ENCODE measurements at regions not wholly inside any gene's neighbourhood (a gene's known extent, or its start where the extent isn't known, plus 50 kb on each side); places are given as distances from the start of the nearest gene placed in this dataset.

DNA sequence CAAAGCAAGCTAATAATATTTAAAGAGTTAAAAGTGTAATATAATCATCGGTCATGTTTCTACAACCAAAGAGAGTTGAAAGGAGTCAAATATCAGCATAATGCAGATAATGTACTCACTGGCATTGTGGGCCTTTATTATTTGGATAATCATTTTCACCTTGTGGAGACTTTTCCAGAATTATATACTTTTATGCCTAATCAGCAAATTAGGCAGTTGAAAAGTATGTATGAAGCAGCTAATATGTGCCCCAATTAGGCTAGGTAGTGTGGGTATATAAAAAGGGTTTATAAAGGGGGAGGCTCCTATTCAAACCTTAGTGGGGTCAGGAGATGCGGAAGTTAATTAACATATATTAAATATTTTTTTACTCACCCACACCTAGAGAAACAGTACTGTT lies 102.8 kb upstream of the HNRNPU start:
- Histone ChIP-seq H3K27me3 (ENCODE audit: control insufficient read depth, insufficient read depth, low read length) (no peaks in the 10 kb centered on the region), H3K36me3 (ENCODE audit: control insufficient read depth, insufficient read depth, low read length) (no peaks in the 10 kb centered on the region), H3K4me1 (ENCODE audit: control insufficient read depth, insufficient read depth, low read length) (peaks cover 27% of the 10 kb centered on the region), H3K9me3 (replicated peaks; ENCODE audit: control insufficient read depth, low read depth, low read length) (no peaks in the 10 kb centered on the region), H3K4me3 (ENCODE audit: low read length) (no peak overlapping the region), H3K27ac (ENCODE audit: low read length) (no peak overlapping the region)
- DNase-seq, result no peak
- WGBS (ENCODE audit: insufficient coverage), result no CpG with 5 or more reads among the region's 2 CpGs

DNA sequence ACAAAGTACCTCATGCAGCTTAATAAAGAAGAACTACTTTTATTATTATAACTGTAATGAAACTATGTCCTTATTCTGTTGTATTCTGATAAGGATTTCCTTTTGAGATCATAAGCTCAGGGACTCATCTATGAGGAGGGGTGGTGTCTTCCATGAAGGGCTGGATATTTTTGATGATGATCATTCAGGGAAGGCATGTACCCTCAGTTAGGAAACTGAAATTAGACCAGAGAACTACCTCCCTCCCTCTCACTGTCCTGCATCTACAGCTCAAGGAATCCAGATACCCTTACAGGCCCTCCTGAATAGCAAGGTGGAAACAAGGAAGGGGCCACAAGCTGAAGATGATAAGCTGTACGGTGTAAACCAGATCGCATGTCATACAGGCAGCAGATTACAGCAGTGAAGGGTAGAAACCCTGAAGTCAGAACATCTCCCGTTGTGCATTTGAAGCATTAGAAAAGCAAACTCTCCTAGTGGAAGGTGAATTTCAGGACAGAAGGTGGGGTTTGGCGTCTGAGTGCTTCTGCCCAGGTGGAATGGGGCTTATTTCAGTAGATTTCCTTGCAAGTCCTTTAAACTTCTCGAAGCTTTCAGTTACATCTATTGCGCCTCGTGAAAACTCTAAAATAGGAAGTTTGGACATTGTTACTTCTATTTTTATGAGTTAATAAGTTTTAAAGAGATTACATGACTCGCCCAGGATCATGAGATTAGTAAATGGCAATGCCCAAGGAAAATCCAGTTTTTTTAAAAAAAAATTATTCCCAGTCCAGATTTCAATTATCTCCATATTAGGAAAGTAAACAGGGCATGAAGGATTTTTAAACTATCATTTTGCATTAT lies 101.1 kb upstream of the HNRNPU start:
- no peaks in the 10 kb centered on the region for H3K27me3 ChIP-seq (ENCODE audit: control insufficient read depth, insufficient read depth, low read length)
- H3K27ac ChIP-seq (ENCODE audit: low read length), result peak overlapping the region; percentile 77
- WGBS (ENCODE audit: insufficient coverage), result 65% methylated on average over 3 of the region's 8 CpGs
- peak; percentile 54 for DNase-seq
- no peak overlapping the region for H3K4me3 ChIP-seq (ENCODE audit: low read length)
- no peaks in the 10 kb centered on the region for H3K36me3 ChIP-seq (ENCODE audit: control insufficient read depth, insufficient read depth, low read length)
- no peaks in the 10 kb centered on the region for H3K9me3 ChIP-seq (replicated peaks; ENCODE audit: control insufficient read depth, low read depth, low read length)
- H3K4me1 ChIP-seq (ENCODE audit: control insufficient read depth, insufficient read depth, low read length), result peaks cover 27% of the 10 kb centered on the region

DNA sequence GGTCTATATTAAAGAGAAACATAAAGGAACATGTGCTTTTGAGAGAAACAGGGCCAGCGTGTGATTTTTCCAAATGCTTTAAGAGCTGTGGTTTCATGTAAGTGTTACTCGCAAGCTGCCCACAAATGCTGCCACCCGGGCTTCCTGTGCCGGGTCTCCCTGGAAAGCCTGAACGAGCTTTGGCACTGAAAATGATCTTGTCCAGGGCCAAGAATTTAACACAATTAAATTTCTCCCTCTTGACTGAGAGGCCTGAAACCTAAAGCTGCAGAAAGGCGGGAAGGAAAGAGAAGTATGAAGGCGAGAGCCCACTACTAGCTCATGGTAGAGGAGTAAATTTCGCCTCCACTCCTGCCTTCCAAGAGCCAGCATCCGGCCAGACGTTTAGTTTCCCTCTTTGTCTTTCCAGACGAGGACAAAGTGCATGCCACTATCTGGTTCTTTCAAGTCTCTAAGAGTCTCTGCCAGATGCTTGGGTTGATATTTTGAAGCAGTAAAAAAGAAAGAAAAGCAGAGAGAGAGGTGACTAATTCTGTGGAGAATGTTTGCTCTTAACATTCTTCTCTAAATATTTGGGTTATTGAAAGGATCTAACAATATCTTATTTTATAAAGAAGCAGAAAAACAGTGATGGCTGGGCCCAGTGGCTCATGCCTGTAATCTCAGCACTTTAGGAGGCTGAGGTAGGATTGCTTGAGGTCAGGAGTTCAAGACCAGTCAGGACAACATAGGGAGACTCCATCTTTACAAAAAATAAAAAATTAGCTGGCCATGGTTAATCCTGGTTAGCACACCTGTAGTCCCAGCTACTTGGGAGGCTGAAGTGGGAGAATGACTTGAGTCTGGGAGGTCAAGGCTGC lies 100.0 kb upstream of the HNRNPU start:
- H3K4me1 ChIP-seq (ENCODE audit: control insufficient read depth, insufficient read depth, low read length), result peaks cover 27% of the 10 kb centered on the region
- H3K9me3 ChIP-seq (replicated peaks; ENCODE audit: control insufficient read depth, low read depth, low read length), result no peaks in the 10 kb centered on the region
- H3K27me3 ChIP-seq (ENCODE audit: control insufficient read depth, insufficient read depth, low read length), result no peaks in the 10 kb centered on the region
- H3K27ac ChIP-seq (ENCODE audit: low read length), result peak overlapping the region; percentile 69
- H3K36me3 ChIP-seq (ENCODE audit: control insufficient read depth, insufficient read depth, low read length), result no peaks in the 10 kb centered on the region
- WGBS (ENCODE audit: insufficient coverage), result 4% methylated on average over 4 of the region's 11 CpGs
- no peak overlapping the region for H3K4me3 ChIP-seq (ENCODE audit: low read length)
- peak; percentile 50 for DNase-seq

DNA sequence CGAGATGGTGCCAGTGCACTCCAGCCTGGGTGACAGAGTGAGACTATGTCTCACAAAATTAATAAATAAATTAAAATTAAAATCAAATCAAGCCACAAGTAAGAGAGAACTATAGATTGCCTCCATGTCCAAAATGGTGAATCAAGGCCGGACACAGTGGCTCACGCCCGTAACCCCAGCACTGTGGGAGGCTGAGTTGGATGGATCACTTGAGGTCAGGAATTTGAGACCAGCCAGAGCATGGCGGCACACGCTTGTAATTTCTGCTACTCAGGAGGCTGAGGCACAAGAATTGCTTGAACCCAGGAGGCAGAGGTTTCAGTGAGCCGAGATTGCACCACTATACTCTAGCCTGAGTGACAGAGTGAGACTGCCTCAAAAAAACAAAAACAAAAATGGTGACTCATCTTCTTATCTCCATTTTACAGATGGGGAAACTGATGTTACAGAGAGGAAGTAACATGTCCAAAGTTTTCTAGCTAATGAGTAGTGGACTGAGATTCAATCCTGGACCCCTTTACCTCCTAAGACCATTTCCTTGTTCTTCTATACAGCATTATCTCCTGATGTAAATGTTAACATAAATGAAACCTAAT lies 99.0 kb upstream of the HNRNPU start:
- no peak overlapping the region for H3K27ac ChIP-seq (ENCODE audit: low read length)
- WGBS (ENCODE audit: insufficient coverage), result 92% methylated on average over 2 of the region's 7 CpGs
- H3K36me3 ChIP-seq (ENCODE audit: control insufficient read depth, insufficient read depth, low read length), result no peaks in the 10 kb centered on the region
- no peak overlapping the region for H3K4me3 ChIP-seq (ENCODE audit: low read length)
- no peak for DNase-seq
- no peaks in the 10 kb centered on the region for H3K27me3 ChIP-seq (ENCODE audit: control insufficient read depth, insufficient read depth, low read length)
- H3K9me3 ChIP-seq (replicated peaks; ENCODE audit: control insufficient read depth, low read depth, low read length), result no peaks in the 10 kb centered on the region
- peaks cover 24% of the 10 kb centered on the region for H3K4me1 ChIP-seq (ENCODE audit: control insufficient read depth, insufficient read depth, low read length)

DNA sequence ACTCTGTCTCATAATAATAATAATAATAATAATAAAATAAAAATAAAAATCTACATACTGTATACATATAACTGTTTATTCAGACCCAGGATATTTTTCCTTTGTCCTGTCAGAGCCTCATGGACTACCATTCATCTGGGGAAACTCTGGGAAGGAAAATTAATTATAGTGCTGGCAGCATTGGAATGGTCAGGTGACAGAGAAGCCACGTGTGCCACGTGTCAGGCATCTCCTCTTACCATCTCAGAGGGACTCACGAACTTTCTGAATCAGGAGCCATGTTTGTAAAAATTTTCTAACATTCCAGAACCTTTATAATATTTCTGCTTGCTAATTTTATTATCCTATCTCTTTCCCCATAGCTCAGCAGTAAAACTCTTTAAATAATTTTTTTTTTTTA lies 97.8 kb upstream of the HNRNPU start:
- Histone ChIP-seq H3K27ac (ENCODE audit: low read length) (no peak overlapping the region), H3K27me3 (ENCODE audit: control insufficient read depth, insufficient read depth, low read length) (no peaks in the 10 kb centered on the region), H3K4me1 (ENCODE audit: control insufficient read depth, insufficient read depth, low read length) (peaks cover 22% of the 10 kb centered on the region), H3K9me3 (replicated peaks; ENCODE audit: control insufficient read depth, low read depth, low read length) (no peaks in the 10 kb centered on the region), H3K36me3 (ENCODE audit: control insufficient read depth, insufficient read depth, low read length) (no peaks in the 10 kb centered on the region), H3K4me3 (ENCODE audit: low read length) (no peak overlapping the region)
- DNase-seq, result peak; percentile 61
- WGBS (ENCODE audit: insufficient coverage), result 27% methylated on average over 2 of the region's 3 CpGs

DNA sequence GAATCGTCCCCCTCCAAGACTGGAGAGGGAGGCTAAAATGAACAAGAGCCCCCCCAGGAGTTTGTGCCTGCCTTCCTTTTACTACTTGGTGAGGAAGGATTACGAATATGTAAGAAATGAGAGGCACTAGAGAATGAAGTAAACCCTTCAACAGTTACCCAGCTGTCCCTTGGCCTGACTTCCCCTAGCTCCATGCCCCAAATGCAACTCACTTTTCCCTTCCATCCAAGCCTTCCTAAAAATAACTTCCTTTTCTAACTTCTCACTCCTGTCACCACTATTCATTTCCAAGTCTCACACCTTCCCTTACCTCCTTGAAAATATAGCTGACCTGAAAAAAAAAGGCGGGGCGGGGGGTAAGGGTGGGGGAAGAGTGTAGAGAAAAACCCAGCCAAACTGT lies 96.6 kb upstream of the HNRNPU start:
- Histone ChIP-seq H3K36me3 (ENCODE audit: control insufficient read depth, insufficient read depth, low read length) (no peaks in the 10 kb centered on the region), H3K27me3 (ENCODE audit: control insufficient read depth, insufficient read depth, low read length) (no peaks in the 10 kb centered on the region), H3K27ac (ENCODE audit: low read length) (no peak overlapping the region), H3K4me3 (ENCODE audit: low read length) (no peak overlapping the region), H3K4me1 (ENCODE audit: control insufficient read depth, insufficient read depth, low read length) (peaks cover 22% of the 10 kb centered on the region), H3K9me3 (replicated peaks; ENCODE audit: control insufficient read depth, low read depth, low read length) (no peaks in the 10 kb centered on the region)
- WGBS (ENCODE audit: insufficient coverage), result 60% methylated on average over 1 of the region's 4 CpGs
- no peak for DNase-seq

DNA sequence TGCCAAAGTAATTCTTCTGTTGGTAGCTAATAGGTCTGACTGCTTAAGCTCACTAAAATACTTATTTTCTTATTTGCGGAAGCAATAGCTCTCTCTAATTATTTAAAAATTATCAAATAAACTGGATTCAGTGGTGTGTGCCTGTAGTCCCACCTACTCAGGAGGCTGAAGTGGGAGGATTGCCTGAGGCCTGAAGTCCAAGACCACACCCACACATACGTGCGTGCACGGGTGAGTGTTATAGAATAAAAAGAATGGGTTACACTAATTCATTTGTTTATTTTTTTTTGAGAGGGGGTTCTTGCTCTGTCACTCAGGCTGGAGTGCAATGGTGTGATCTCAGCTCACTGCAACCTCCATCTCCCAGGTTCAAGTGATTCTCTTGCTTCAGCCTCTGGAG lies 94.2 kb upstream of the HNRNPU start:
- DNase-seq, result no peak
- Histone ChIP-seq H3K4me1 (ENCODE audit: control insufficient read depth, insufficient read depth, low read length) (peaks cover 12% of the 10 kb centered on the region), H3K4me3 (ENCODE audit: low read length) (no peak overlapping the region), H3K27me3 (ENCODE audit: control insufficient read depth, insufficient read depth, low read length) (no peaks in the 10 kb centered on the region), H3K9me3 (replicated peaks; ENCODE audit: control insufficient read depth, low read depth, low read length) (no peaks in the 10 kb centered on the region), H3K27ac (ENCODE audit: low read length) (no peak overlapping the region), H3K36me3 (ENCODE audit: control insufficient read depth, insufficient read depth, low read length) (no peaks in the 10 kb centered on the region)
- WGBS (ENCODE audit: insufficient coverage), result no CpG with 5 or more reads among the region's 4 CpGs

DNA sequence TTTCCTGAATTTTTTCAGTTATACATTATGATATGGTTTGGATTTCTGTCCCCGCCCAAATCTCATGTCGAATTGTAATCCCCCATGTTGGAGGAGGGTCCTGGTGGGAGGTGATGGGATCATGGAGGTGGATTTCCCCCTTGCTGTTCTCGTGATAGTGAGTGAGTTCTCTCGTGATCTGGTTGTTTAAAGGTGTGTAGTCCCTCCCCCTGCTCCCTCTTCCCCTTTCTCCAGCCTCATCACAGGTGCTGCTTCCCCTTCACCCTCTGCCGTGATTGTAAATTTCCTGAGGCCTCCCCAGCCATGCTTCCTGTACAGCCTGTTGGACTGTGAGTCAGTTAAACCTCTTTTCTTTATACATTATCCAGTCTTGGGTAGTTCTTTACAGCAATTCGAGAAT lies 93.2 kb upstream of the HNRNPU start:
- no peaks in the 10 kb centered on the region for H3K9me3 ChIP-seq (replicated peaks; ENCODE audit: control insufficient read depth, low read depth, low read length)
- H3K27ac ChIP-seq (ENCODE audit: low read length), result no peak overlapping the region
- no peaks in the 10 kb centered on the region for H3K27me3 ChIP-seq (ENCODE audit: control insufficient read depth, insufficient read depth, low read length)
- WGBS (ENCODE audit: insufficient coverage), result 25% methylated on average over 2 of the region's 6 CpGs
- H3K36me3 ChIP-seq (ENCODE audit: control insufficient read depth, insufficient read depth, low read length), result no peaks in the 10 kb centered on the region
- H3K4me3 ChIP-seq (ENCODE audit: low read length), result no peak overlapping the region
- peaks cover 8% of the 10 kb centered on the region for H3K4me1 ChIP-seq (ENCODE audit: control insufficient read depth, insufficient read depth, low read length)
- DNase-seq, result no peak

DNA sequence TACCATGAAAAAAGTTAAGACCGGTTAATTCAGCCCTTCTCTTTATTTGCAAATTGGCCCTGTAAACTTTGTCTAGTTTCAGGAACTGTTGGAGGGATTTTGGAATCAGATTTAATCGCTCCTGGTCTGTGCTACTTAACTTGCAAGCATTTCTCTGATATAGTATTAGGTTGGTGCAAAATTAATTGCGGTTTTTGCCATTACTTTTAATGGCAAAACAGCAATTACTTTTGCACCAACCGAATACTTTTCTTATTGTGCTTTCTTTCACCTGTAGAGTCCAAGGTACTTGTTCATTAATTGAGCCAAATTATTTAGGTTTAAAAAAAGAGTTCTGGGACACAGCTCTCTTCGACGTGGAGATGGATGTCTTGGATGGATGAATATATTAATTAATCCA lies 92.8 kb upstream of the HNRNPU start:
- H3K9me3 ChIP-seq (replicated peaks; ENCODE audit: control insufficient read depth, low read depth, low read length), result no peaks in the 10 kb centered on the region
- DNase-seq, result no peak
- H3K27ac ChIP-seq (ENCODE audit: low read length), result no peak overlapping the region
- no peak overlapping the region for H3K4me3 ChIP-seq (ENCODE audit: low read length)
- H3K36me3 ChIP-seq (ENCODE audit: control insufficient read depth, insufficient read depth, low read length), result no peaks in the 10 kb centered on the region
- no CpG with 5 or more reads among the region's 6 CpGs for WGBS (ENCODE audit: insufficient coverage)
- no peaks in the 10 kb centered on the region for H3K27me3 ChIP-seq (ENCODE audit: control insufficient read depth, insufficient read depth, low read length)
- peaks cover 8% of the 10 kb centered on the region for H3K4me1 ChIP-seq (ENCODE audit: control insufficient read depth, insufficient read depth, low read length)

DNA sequence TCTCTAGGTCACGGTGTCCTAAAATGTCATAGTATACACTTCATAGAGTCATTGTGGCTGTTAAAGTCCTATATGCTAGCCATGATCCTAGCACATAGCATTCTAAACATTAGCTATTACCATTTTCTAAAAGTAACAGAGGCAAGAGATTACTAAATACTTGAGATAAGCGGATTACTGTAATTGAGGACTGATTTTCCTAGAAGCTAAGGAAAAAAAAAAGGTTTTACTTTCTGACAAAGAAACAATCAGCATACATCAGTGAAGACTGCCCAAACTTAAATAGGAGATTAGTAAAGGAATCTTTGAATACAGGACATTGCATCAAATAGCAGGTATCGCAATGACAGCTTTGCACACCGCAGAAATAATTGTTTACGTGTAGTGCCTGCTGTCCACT lies 91.3 kb upstream of the HNRNPU start:
- H3K36me3 ChIP-seq (ENCODE audit: control insufficient read depth, insufficient read depth, low read length), result no peaks in the 10 kb centered on the region

More for the DNA sequence above, 91.3 kb upstream of the HNRNPU start:
- H3K27me3 ChIP-seq (ENCODE audit: control insufficient read depth, insufficient read depth, low read length), result no peaks in the 10 kb centered on the region
- H3K4me3 ChIP-seq (ENCODE audit: low read length), result no peak overlapping the region
- H3K27ac ChIP-seq (ENCODE audit: low read length), result no peak overlapping the region
- H3K9me3 ChIP-seq (replicated peaks; ENCODE audit: control insufficient read depth, low read depth, low read length), result no peaks in the 10 kb centered on the region
- DNase-seq, result no peak
- 93% methylated on average over 2 of the region's 5 CpGs for WGBS (ENCODE audit: insufficient coverage)
- H3K4me1 ChIP-seq (ENCODE audit: control insufficient read depth, insufficient read depth, low read length), result peaks cover 8% of the 10 kb centered on the region

All from muscle of leg (tissue), 3 donors.